ENCODE measurements at regions not wholly inside any gene's neighbourhood (a gene's known extent, or its start where the extent isn't known, plus 50 kb on each side); places are given as distances from the start of the nearest gene placed in this dataset.

GRCh38 chr4:176441594-176441993, 121.8 kb downstream of the SPCS3 start:
- Histone ChIP-seq H3K4me3 (no peak overlapping the region), H3K36me3 (no peaks in the 10 kb centered on the region), H3K27me3 (no peaks in the 10 kb centered on the region), H3K4me1 (no peaks in the 10 kb centered on the region), H3K27ac (no peak overlapping the region), H3K9me3 (no peaks in the 10 kb centered on the region)
- TF ChIP-seq, protein P1, sequence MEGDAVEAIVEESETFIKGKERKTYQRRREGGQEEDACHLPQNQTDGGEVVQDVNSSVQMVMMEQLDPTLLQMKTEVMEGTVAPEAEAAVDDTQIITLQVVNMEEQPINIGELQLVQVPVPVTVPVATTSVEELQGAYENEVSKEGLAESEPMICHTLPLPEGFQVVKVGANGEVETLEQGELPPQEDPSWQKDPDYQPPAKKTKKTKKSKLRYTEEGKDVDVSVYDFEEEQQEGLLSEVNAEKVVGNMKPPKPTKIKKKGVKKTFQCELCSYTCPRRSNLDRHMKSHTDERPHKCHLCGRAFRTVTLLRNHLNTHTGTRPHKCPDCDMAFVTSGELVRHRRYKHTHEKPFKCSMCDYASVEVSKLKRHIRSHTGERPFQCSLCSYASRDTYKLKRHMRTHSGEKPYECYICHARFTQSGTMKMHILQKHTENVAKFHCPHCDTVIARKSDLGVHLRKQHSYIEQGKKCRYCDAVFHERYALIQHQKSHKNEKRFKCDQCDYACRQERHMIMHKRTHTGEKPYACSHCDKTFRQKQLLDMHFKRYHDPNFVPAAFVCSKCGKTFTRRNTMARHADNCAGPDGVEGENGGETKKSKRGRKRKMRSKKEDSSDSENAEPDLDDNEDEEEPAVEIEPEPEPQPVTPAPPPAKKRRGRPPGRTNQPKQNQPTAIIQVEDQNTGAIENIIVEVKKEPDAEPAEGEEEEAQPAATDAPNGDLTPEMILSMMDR (IDR thresholded peaks at IDR 0.05) = no peak
- TF ChIP-seq POLR2A (IDR thresholded peaks at IDR 0.05) (no peak), EP300 (IDR thresholded peaks at IDR 0.05) (no peak)
- WGBS, 2 donors = 78 to 91% methylated on average over 2 of the region's 2 CpGs
- no peak for DNase-seq (ENCODE audit: low spot score in 2 of 2)

DNA sequence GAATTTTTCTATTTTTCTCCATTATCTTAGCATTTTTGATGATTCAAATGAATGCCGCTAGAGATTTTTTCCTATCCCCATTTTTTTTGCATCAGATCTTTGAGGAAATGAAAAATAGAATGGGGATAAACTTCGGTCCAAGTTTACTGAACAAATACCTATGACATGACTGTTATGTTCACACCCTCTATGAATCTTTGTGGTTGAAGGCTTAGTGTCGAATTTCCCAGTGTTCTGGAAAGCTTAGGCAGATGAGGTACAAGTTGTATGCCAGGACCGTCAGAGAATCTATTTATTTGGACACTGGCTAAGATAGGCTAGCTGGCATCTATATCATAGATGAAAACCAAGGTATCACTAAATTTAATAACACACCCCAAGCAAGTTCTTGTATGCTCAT, 123.4 kb downstream of the SPCS3 start:
- H3K4me1 ChIP-seq = no peaks in the 10 kb centered on the region
- DNase-seq (ENCODE audit: low spot score in 2 of 2) = no peak
- H3K9me3 ChIP-seq = no peaks in the 10 kb centered on the region
- H3K27ac ChIP-seq = no peak overlapping the region
- H3K27me3 ChIP-seq = no peaks in the 10 kb centered on the region
- WGBS, 2 donors = 53 to 57% methylated on average over 4 of the region's 4 CpGs
- H3K36me3 ChIP-seq = no peaks in the 10 kb centered on the region
- TF ChIP-seq, protein P1 (IDR thresholded peaks at IDR 0.05) = no peak
- no peak for TF ChIP-seq POLR2A (IDR thresholded peaks at IDR 0.05)
- no peak for TF ChIP-seq EP300 (IDR thresholded peaks at IDR 0.05)
- no peak overlapping the region for H3K4me3 ChIP-seq

DNA sequence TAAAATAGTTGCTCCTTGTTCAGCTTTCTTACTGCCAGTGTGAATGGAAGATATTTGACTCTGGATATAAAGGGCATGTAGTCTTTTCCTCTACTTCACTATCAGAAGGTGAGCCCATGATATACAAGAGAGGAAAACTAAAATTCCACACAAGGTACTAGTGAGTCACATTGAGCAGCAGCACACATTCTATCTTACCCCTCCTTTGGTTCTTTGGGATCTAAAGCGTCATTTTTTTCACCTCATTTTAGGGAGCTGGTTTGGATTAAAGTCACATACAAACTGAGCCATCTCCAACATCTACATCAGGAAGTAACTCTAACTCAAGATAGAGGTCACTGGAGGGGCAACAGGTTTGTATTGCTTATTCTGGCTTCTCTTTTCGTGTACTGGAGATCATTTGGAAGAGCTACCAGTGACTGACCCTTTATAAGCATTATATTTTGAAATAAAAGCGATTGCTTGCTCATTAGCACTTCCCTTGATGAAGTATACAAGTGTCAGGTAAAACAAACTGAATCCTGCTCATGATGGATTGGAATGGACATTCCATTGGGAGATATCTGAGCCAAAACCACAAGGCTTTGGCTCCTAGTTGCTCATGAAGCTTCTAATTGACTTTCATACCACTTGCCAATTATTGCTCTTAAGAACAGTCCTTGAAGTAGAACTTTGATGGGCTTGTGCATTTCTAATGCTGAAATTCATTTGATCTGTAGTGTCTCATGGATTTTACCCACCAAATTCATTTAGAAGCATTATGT, 124.1 kb downstream of the SPCS3 start:
- no peaks in the 10 kb centered on the region for H3K36me3 ChIP-seq
- no peak overlapping the region for H3K27ac ChIP-seq
- no peak overlapping the region for H3K4me3 ChIP-seq
- WGBS, 2 donors = 52 to 55% methylated on average over 3 of the region's 3 CpGs
- H3K9me3 ChIP-seq = no peaks in the 10 kb centered on the region
- DNase-seq (ENCODE audit: low spot score in 2 of 2) = no peak
- TF ChIP-seq EP300 (IDR thresholded peaks at IDR 0.05) (no peak), POLR2A (IDR thresholded peaks at IDR 0.05) (no peak)
- TF ChIP-seq, protein P1 (IDR thresholded peaks at IDR 0.05) = no peak
- no peaks in the 10 kb centered on the region for H3K4me1 ChIP-seq
- H3K27me3 ChIP-seq = no peaks in the 10 kb centered on the region

- no peak for DNase-seq (ENCODE audit: low spot score in 2 of 2)
- H3K27me3 ChIP-seq = no peaks in the 10 kb centered on the region
- H3K4me1 ChIP-seq = no peaks in the 10 kb centered on the region
- no peak overlapping the region for H3K27ac ChIP-seq
- no peaks in the 10 kb centered on the region for H3K9me3 ChIP-seq
- 85 to 89% methylated on average over 3 of the region's 3 CpGs for WGBS, 2 donors
- H3K36me3 ChIP-seq = no peaks in the 10 kb centered on the region
- no peak overlapping the region for H3K4me3 ChIP-seq
- TF ChIP-seq, protein P1 (IDR thresholded peaks at IDR 0.05) = no peak
- TF ChIP-seq POLR2A (IDR thresholded peaks at IDR 0.05) (no peak), EP300 (IDR thresholded peaks at IDR 0.05) (no peak)
Measured at GRCh38 chr4:176444741-176445140, 125.0 kb downstream of the SPCS3 start.

GRCh38 chr4:176448761-176449160, 129.0 kb downstream of the SPCS3 start:
- WGBS, 2 donors = 95 to 98% methylated on average over 3 of the region's 3 CpGs
- Histone ChIP-seq H3K9me3 (no peaks in the 10 kb centered on the region), H3K4me3 (no peak overlapping the region), H3K27me3 (no peaks in the 10 kb centered on the region), H3K4me1 (no peaks in the 10 kb centered on the region), H3K27ac (no peak overlapping the region), H3K36me3 (no peaks in the 10 kb centered on the region)
- TF ChIP-seq, protein P1 (IDR thresholded peaks at IDR 0.05) = no peak
- TF ChIP-seq POLR2A (IDR thresholded peaks at IDR 0.05) = no peak
- no peak for TF ChIP-seq EP300 (IDR thresholded peaks at IDR 0.05)
- no peak for DNase-seq (ENCODE audit: low spot score in 2 of 2)
